Dedifferentiated amniotic fluid mesenchymal stem cell (primary cell): ENCODE measurements at regions not wholly inside any gene's neighbourhood (a gene's known extent, or its start where the extent isn't known, plus 50 kb on each side); places are given as distances from the start of the nearest gene placed in this dataset.

ENCODE experiments used
- DNase-seq: peaks from one replicate; pipeline ENCODE4 v3.0.0-alpha.2; 2016; ENCODE audit errors: extremely low spot score

- DNase-seq, result no peak
Measured at GRCh38 chr3:76610150-76610549, 429.7 kb upstream of the ROBO2 start.

GRCh38 chr3:76615719-76616118 lies 424.2 kb upstream of the ROBO2 start:
- DNase-seq, result peak; percentile 60

GRCh38 chr3:76624164-76624563 lies 415.7 kb upstream of the ROBO2 start:
- no peak for DNase-seq

GRCh38 chr3:76627236-76627635 lies 412.7 kb upstream of the ROBO2 start:
- no peak for DNase-seq

- no peak for DNase-seq
Measured at GRCh38 chr3:76631251-76631650, 408.6 kb upstream of the ROBO2 start.

GRCh38 chr3:76638006-76638405 lies 401.9 kb upstream of the ROBO2 start:
- DNase-seq, result no peak

GRCh38 chr3:76643623-76644304 lies 396.1 kb upstream of the ROBO2 start:
- DNase-seq, result no peak

GRCh38 chr3:76644305-76644675 lies 395.6 kb upstream of the ROBO2 start:
- DNase-seq, result no peak

GRCh38 chr3:76645724-76646123 lies 394.2 kb upstream of the ROBO2 start:
- no peak for DNase-seq

- no peak for DNase-seq
Measured at GRCh38 chr3:76646921-76647562, 392.9 kb upstream of the ROBO2 start.

- DNase-seq, result no peak
Measured at GRCh38 chr3:76651784-76652183, 388.1 kb upstream of the ROBO2 start.

GRCh38 chr3:76652524-76652923 lies 387.4 kb upstream of the ROBO2 start:
- no peak for DNase-seq

- DNase-seq, result no peak
Measured at GRCh38 chr3:76653640-76654251, 386.2 kb upstream of the ROBO2 start.

- no peak for DNase-seq
Measured at GRCh38 chr3:76656531-76657070, 383.3 kb upstream of the ROBO2 start.

- no peak for DNase-seq
Measured at GRCh38 chr3:76657909-76658308, 382.0 kb upstream of the ROBO2 start.

GRCh38 chr3:76661527-76662250 lies 378.2 kb upstream of the ROBO2 start:
- no peak for DNase-seq

GRCh38 chr3:76664816-76665215 lies 375.1 kb upstream of the ROBO2 start:
- peak; percentile 41 for DNase-seq

- DNase-seq, result no peak
Measured at GRCh38 chr3:76668653-76669052, 371.2 kb upstream of the ROBO2 start.

- no peak for DNase-seq
Measured at GRCh38 chr3:76669322-76669721, 370.6 kb upstream of the ROBO2 start.

GRCh38 chr3:76673171-76673570 lies 366.7 kb upstream of the ROBO2 start:
- DNase-seq, result no peak

GRCh38 chr3:76679541-76679940 lies 360.4 kb upstream of the ROBO2 start:
- no peak for DNase-seq

GRCh38 chr3:76683256-76683655 lies 356.6 kb upstream of the ROBO2 start:
- no peak for DNase-seq
